HG03432 (cell line): ENCODE measurements at regions not wholly inside any gene's neighbourhood (a gene's known extent, or its start where the extent isn't known, plus 50 kb on each side); places are given as distances from the start of the nearest gene placed in this dataset.
"Not testable (repeated sequence)": the region's sequence is repeated elsewhere in the genome, so short reads cannot be mapped to it uniquely, and the experiment has no call there.

ENCODE experiments used
- ATAC-seq: cut with Tn5 transposase; IDR thresholded peaks from one replicate; pipeline ENCODE4 v1.9.1; 2021; ENCODE audit warnings: mild to moderate bottlenecking, moderate library complexity; ENCODE audit not compliant: unreplicated experiment

GRCh38 chr6:50330963-50331362, 281.2 kb upstream of the DEFB112 start:
- no peak for ATAC-seq

GRCh38 chr6:50333696-50334095, 284.0 kb upstream of the DEFB112 start:
- ATAC-seq = no peak

- no peak for ATAC-seq
Observed at GRCh38 chr6:50337532-50338122, 287.9 kb upstream of the DEFB112 start.

GRCh38 chr6:50353603-50354002, 303.9 kb upstream of the DEFB112 start:
- no peak for ATAC-seq

- no peak for ATAC-seq
Observed at GRCh38 chr6:50358113-50358512, 308.4 kb upstream of the DEFB112 start.

- ATAC-seq = no peak
Observed at GRCh38 chr6:50361641-50362331, 312.1 kb upstream of the DEFB112 start.

GRCh38 chr6:50362706-50363105, 313.0 kb upstream of the DEFB112 start:
- no peak for ATAC-seq

GRCh38 chr6:50369996-50370395, 320.3 kb upstream of the DEFB112 start:
- no peak for ATAC-seq

- no peak for ATAC-seq
Observed at GRCh38 chr6:50380406-50381098, 330.8 kb upstream of the DEFB112 start.

GRCh38 chr6:50381099-50381415, 331.3 kb upstream of the DEFB112 start:
- ATAC-seq = no peak

GRCh38 chr6:50390416-50390815, 322.9 kb upstream of the TFAP2D start:
- no peak for ATAC-seq

GRCh38 chr6:50394139-50394538, 319.2 kb upstream of the TFAP2D start:
- not testable (repeated sequence) for ATAC-seq

GRCh38 chr6:50404643-50405042, 308.7 kb upstream of the TFAP2D start:
- ATAC-seq = no peak

- ATAC-seq = no peak
Observed at GRCh38 chr6:50410579-50410978, 302.7 kb upstream of the TFAP2D start.

GRCh38 chr6:50421041-50421440, 292.3 kb upstream of the TFAP2D start:
- ATAC-seq = not testable (repeated sequence)

- ATAC-seq = no peak
Observed at GRCh38 chr6:50427267-50427666, 286.1 kb upstream of the TFAP2D start.

GRCh38 chr6:50437901-50438300, 275.4 kb upstream of the TFAP2D start:
- no peak for ATAC-seq

GRCh38 chr6:50442531-50443040, 270.7 kb upstream of the TFAP2D start:
- no peak for ATAC-seq

GRCh38 chr6:50443144-50443543, 270.2 kb upstream of the TFAP2D start:
- no peak for ATAC-seq

GRCh38 chr6:50449128-50449527, 264.2 kb upstream of the TFAP2D start:
- no peak for ATAC-seq

GRCh38 chr6:50451826-50452400, 261.4 kb upstream of the TFAP2D start:
- no peak for ATAC-seq

GRCh38 chr6:50455029-50455428, 258.3 kb upstream of the TFAP2D start:
- ATAC-seq = no peak
